BJ (cell line): ENCODE measurements at regions not wholly inside any gene's neighbourhood (a gene's known extent, or its start where the extent isn't known, plus 50 kb on each side); places are given as distances from the start of the nearest gene placed in this dataset. TPM values are rescaled to one million over a fixed set of nuclear protein-coding genes. Genes with fewer than 3 reads are reported as not detected.

Experiments
- CTCF ChIA-PET: fragments of 350-600 bp; formaldehyde crosslinking; extraction: SDS; loops from one replicate; lab custom pipeline; 2021; ENCODE audit warnings: antibody characterized with exemption, inconsistent platforms; lab: Yijun Ruan, JAX
- POLR2A ChIA-PET: fragments of 300-600 bp; sonication (Branson Sonifier 250); formaldehyde crosslinking; extraction: SDS; loops from one replicate; lab custom pipeline; 2021; ENCODE audit warnings: antibody characterized with exemption; lab: Charles Lee
- DNase-seq: peaks from one replicate; pipeline ENCODE4 v3.0.0-alpha.2; 2011; ENCODE audit warnings: low read depth
- H3K27me3 ChIP-seq: 2 replicates; pipeline ENCODE4 v1.6.0; 2011; ENCODE audit warnings: low read length; ENCODE audit not compliant: control insufficient read depth, insufficient read depth
- H3K36me3 ChIP-seq: 2 replicates; pipeline ENCODE4 v1.5.1; 2011; ENCODE audit warnings: low read length; ENCODE audit not compliant: control insufficient read depth, insufficient read depth
- H3K4me3 ChIP-seq: 2 replicates; pipeline ENCODE4 v1.5.1; 2011; ENCODE audit warnings: low read depth, mild to moderate bottlenecking, control low read depth, low read length
- CTCF ChIP-seq: IDR thresholded peaks from 2 replicates; pipeline ENCODE4 v1.5.1; 2011; ENCODE audit warnings: low read depth, mild to moderate bottlenecking, control low read depth, inconsistent platforms, low read length, moderate library complexity; ENCODE audit not compliant: insufficient read depth
- small RNA-seq: library from RNA; depleted of rRNA; stranded (forward); fragments of <200 nt; gene quantifications from one replicate; pipeline ENCODE3, GENCODE V24; 2012; ENCODE audit warnings: low replicate concordance, low read depth; ENCODE audit not compliant: insufficient read length

DNA sequence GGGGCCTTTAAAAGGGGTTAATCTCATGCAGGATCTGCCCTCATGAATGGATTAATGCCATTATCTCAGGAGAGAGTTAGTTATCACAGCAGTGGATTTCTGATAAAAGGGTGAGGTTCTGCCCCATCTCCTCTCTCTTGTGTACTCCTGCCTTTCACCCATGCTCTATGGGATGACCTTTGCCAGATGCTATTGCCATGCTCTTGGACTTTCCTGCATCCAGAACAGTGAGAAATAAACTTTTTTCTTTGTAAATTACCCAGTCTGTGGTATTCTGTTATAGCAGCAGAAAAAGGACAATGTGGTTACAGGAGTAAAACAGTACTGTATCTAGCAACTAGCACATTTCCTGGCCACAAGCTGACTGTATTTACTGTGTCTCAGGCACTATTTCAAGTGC lies 58.0 kb upstream of the CCN2 start:
- no peaks in the 10 kb centered on the region for H3K36me3 ChIP-seq
- ChIA-PET POLR2A (no interaction called here), CTCF (no interaction called here)
- H3K27me3 ChIP-seq: no peaks in the 10 kb centered on the region
- DNase-seq: no peak
- no peak for TF ChIP-seq CTCF
- H3K4me3 ChIP-seq: no peak overlapping the region

- no peak for DNase-seq
- no peak for TF ChIP-seq CTCF
- H3K27me3 ChIP-seq: no peaks in the 10 kb centered on the region
- no peak overlapping the region for H3K4me3 ChIP-seq
- no peaks in the 10 kb centered on the region for H3K36me3 ChIP-seq
- ChIA-PET CTCF (interaction anchor here (1.3 to 1.5 kb wide), 3 partner anchors 15 to 50 kb away, joined by 3 to 4 read pairs (median 4); no protein-coding TSS in a partner anchor), POLR2A (no interaction called here)
Measured at GRCh38 chr6:132007474-132008190, 56.5 kb upstream of the CCN2 start.

DNA sequence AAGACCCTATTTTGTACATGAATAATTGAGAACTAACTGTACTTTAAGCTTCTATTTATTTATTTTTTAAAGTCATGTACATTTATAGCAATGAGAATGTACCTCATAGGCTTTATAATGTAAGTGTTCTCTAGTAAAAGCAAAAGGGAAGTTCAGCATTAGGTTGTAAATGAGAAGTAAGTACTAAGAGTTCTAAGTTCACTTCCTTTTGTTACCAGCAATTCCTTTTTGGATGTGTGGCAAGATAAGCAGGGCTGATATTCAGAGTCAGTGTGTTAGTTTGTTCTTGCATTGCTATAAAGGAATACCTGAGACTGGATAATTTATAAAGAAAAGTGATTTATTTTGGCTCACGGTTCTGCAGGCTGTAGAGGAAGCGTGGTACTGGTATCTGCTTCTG lies 54.0 kb upstream of the CCN2 start:
- POLR2A ChIA-PET: no interaction called here
- no peaks in the 10 kb centered on the region for H3K36me3 ChIP-seq
- TF ChIP-seq CTCF: no peak
- no peak overlapping the region for H3K4me3 ChIP-seq
- H3K27me3 ChIP-seq: no peaks in the 10 kb centered on the region
- CTCF ChIA-PET: no interaction called here
- no peak for DNase-seq

- no peaks in the 10 kb centered on the region for H3K27me3 ChIP-seq
- ChIA-PET POLR2A (no interaction called here), CTCF (no interaction called here)
- DNase-seq: no peak
- TF ChIP-seq CTCF: no peak
- no peaks in the 10 kb centered on the region for H3K36me3 ChIP-seq
- no peak overlapping the region for H3K4me3 ChIP-seq
Measured at GRCh38 chr6:132004668-132005067, 53.5 kb upstream of the CCN2 start.

- DNase-seq: no peak
- CTCF ChIA-PET: no interaction called here
- POLR2A ChIA-PET: no interaction called here
- Histone ChIP-seq H3K36me3 (no peaks in the 10 kb centered on the region), H3K27me3 (no peaks in the 10 kb centered on the region), H3K4me3 (no peak overlapping the region)
- no peak for TF ChIP-seq CTCF
Measured at GRCh38 chr6:132003516-132004178, 52.5 kb upstream of the CCN2 start.

Small RNAs in the stretch of these regions (small RNA-seq; reads per million reads assigned to genes)
- not detected for gene MIR548AJ1
